ENCODE measurements at regions not wholly inside any gene's neighbourhood (a gene's known extent, or its start where the extent isn't known, plus 50 kb on each side); places are given as distances from the start of the nearest gene placed in this dataset.

- TF ChIP-seq ZNF451 (CRISPR knock-in tag; IDR thresholded peaks at IDR 0.05), result no peak
- TF ChIP-seq ZNF878 (CRISPR knock-in tag; IDR thresholded peaks at IDR 0.05), result no peak
- TF ChIP-seq ZNF501 (CRISPR knock-in tag; IDR thresholded peaks at IDR 0.05), result no peak
- peak; percentile 42; the same call in 1 of the 2 replicates for TF ChIP-seq RARA (CRISPR knock-in tag; IDR thresholded peaks at IDR 0.05)
- no peak for TF ChIP-seq GPBP1L1 (CRISPR knock-in tag; IDR thresholded peaks at IDR 0.05)
- peak; percentile 84 for TF ChIP-seq HNF4A (CRISPR knock-in tag; IDR thresholded peaks at IDR 0.05)
- 0 out of 2 replicates have a peak, but pooled peaks have one; percentile 15 for TF ChIP-seq ZNF335 (CRISPR knock-in tag; IDR thresholded peaks at IDR 0.05)
- no peak for TF ChIP-seq ISL2 (CRISPR knock-in tag; IDR thresholded peaks at IDR 0.05)
- peak; percentile 72; the same call in 1 of the 2 replicates for TF ChIP-seq PHF21A (CRISPR knock-in tag; IDR thresholded peaks at IDR 0.05)
- TF ChIP-seq TOE1 (CRISPR knock-in tag; IDR thresholded peaks at IDR 0.05), result 0 out of 2 replicates have a peak, but pooled peaks have one; percentile 45
- TF ChIP-seq EZH2 (conservative IDR thresholded peaks at IDR 0.05; ENCODE audit: low read depth, low read length), result no peak
- no peak for TF ChIP-seq ZFP37 (CRISPR knock-in tag; IDR thresholded peaks at IDR 0.05; ENCODE audit: borderline replicate concordance)
- no peak for TF ChIP-seq PHF8 (CRISPR knock-in tag; IDR thresholded peaks at IDR 0.05)
- peak; percentile 28; the same call in 1 of the 2 replicates for TF ChIP-seq KDM6A (CRISPR knock-in tag; IDR thresholded peaks at IDR 0.05; ENCODE audit: low read depth)
- TF ChIP-seq NFIC (IDR thresholded peaks at IDR 0.05; ENCODE audit: low read length), result 0 out of 2 replicates have a peak, but pooled peaks have one; percentile 44
- TF ChIP-seq ZNF629 (CRISPR knock-in tag; conservative IDR thresholded peaks at IDR 0.05), result peak; percentile 83
- no peak for TF ChIP-seq MLX (CRISPR knock-in tag; IDR thresholded peaks at IDR 0.05)
- TF ChIP-seq ZNF644 (CRISPR knock-in tag; IDR thresholded peaks at IDR 0.05; ENCODE audit: low read depth), result peak; percentile 69; the same call in 1 of the 2 replicates
- TF ChIP-seq ZNF207 (IDR thresholded peaks at IDR 0.05; ENCODE audit: borderline replicate concordance), result no peak
- peak; percentile 7; the same call in 1 of the 2 replicates for TF ChIP-seq ZNF12 (CRISPR knock-in tag; IDR thresholded peaks at IDR 0.05)
- peak; percentile 12; the same call in 1 of the 2 replicates for TF ChIP-seq FOXO1 (CRISPR knock-in tag; IDR thresholded peaks at IDR 0.05)
- peak; percentile 31; the same call in 1 of the 2 replicates for TF ChIP-seq ARID4A (CRISPR knock-in tag; IDR thresholded peaks at IDR 0.05; ENCODE audit: borderline replicate concordance)
- peak; percentile 26; the same call in 1 of the 2 replicates for TF ChIP-seq NR2C2 (CRISPR knock-in tag; IDR thresholded peaks at IDR 0.05; ENCODE audit: borderline replicate concordance)
These were observed 96.0 kb upstream of the RIOK3 start (continued) for GRCh38 chr18:23356915-23357601.
